H1 (cell line): ENCODE measurements at regions not wholly inside any gene's neighbourhood (a gene's known extent, or its start where the extent isn't known, plus 50 kb on each side); places are given as distances from the start of the nearest gene placed in this dataset.

ENCODE experiments used
- CTCF ChIA-PET: fragments of 300-600 bp; sonication (Branson Sonifier 250); formaldehyde crosslinking; loops from one replicate; lab custom pipeline; 2021; ENCODE audit not compliant: partially characterized antibody; lab: Charles Lee
- POLR2A ChIA-PET: fragments of 300-600 bp; sonication (Branson Sonifier 250); formaldehyde crosslinking; loops from one replicate; lab custom pipeline; 2021; ENCODE audit warnings: inconsistent platforms; ENCODE audit not compliant: partially characterized antibody; lab: Charles Lee
- DNase-seq, 2 experiments: peaks; one replicate each; pipeline versions ENCODE4 v3.0.0 to v3.0.0-alpha.2; 2010 to 2022; ENCODE audit warnings: low spot score in 2 of 2, low read depth in 1 of 2, mixed read lengths in 1 of 2
- FAIRE-seq: peaks from 2 replicates; lab custom pipeline; 2011; peaks lifted over from hg19 to GRCh38; lab: Jason Lieb, UNC
- H2AFZ ChIP-seq: 2 replicates; pipeline ENCODE4 v1.8.1; 2012; ENCODE audit warnings: low read length, inconsistent platforms
- H2AK5ac ChIP-seq: 2 replicates; pipeline ENCODE4 v1.6.1; 2013; ENCODE audit warnings: low read depth, low read length
- H2BK120ac ChIP-seq: replicated peaks from 2 replicates; pipeline ENCODE3; 2013; ENCODE audit warnings: low read depth, low read length, inconsistent platforms
- H2BK12ac ChIP-seq: 2 replicates; pipeline ENCODE4 v1.6.1; 2013; ENCODE audit warnings: low read depth, low read length
- H2BK15ac ChIP-seq: 2 replicates; pipeline ENCODE4 v1.6.1; 2013; ENCODE audit warnings: low read length
- H2BK20ac ChIP-seq: 2 replicates; pipeline ENCODE4 v1.6.1; 2013; ENCODE audit warnings: low read length
- H2BK5ac ChIP-seq: 2 replicates; pipeline ENCODE4 v1.6.1; 2013; ENCODE audit warnings: low read depth, low read length
- H3K14ac ChIP-seq: 2 replicates; pipeline ENCODE4 v1.6.1; 2013; ENCODE audit warnings: inconsistent platforms; ENCODE audit not compliant: insufficient read length
- H3K18ac ChIP-seq: 2 replicates; pipeline ENCODE4 v1.6.1; 2013; ENCODE audit warnings: low read length; ENCODE audit errors: extremely low read depth
- H3K23ac ChIP-seq: 2 replicates; pipeline ENCODE4 v1.6.1; 2013; ENCODE audit warnings: inconsistent platforms; ENCODE audit not compliant: insufficient read length
- H3K23me2 ChIP-seq: 2 replicates; pipeline ENCODE4 v1.6.1; 2013; ENCODE audit warnings: low read depth, low read length
- H3K27ac ChIP-seq: 2 replicates; pipeline ENCODE4 v1.6.1; 2011; ENCODE audit warnings: low read depth, low read length, inconsistent platforms
- H3K27me3 ChIP-seq, 4 experiments: replicated peaks in 1 of 4; 1 replicate in 1 of 4; 2 replicates in 3 of 4; pipeline versions ENCODE4 v1.6.1 to v1.8.1; 2011 to 2013; ENCODE audit warnings: low read length in 3 of 4, mild to moderate bottlenecking in 3 of 4, inconsistent platforms in 2 of 4, mixed read lengths in 2 of 4, moderate library complexity in 1 of 4; ENCODE audit not compliant: control insufficient read depth in 3 of 4, insufficient read depth in 3 of 4; ENCODE audit errors: extremely low read depth in 1 of 4
- H3K36me3 ChIP-seq, 4 experiments: 2 replicates each; pipeline versions ENCODE4 v1.6.1 to v1.8.1; 2011 to 2013; ENCODE audit warnings: mild to moderate bottlenecking in 4 of 4, low read length in 3 of 4, moderate library complexity in 2 of 4, control low read depth in 1 of 4, inconsistent platforms in 1 of 4; ENCODE audit not compliant: insufficient read depth in 4 of 4, control insufficient read depth in 2 of 4
- H3K4ac ChIP-seq: replicated peaks from 2 replicates; pipeline ENCODE3; 2013; ENCODE audit warnings: low read length, low read depth, mixed read lengths, inconsistent platforms; ENCODE audit not compliant: insufficient read length
- H3K4me1 ChIP-seq, 4 experiments: replicated peaks in 1 of 4; 1 replicate in 1 of 4; 2 replicates in 3 of 4; pipeline versions ENCODE4 v1.6.1 to v1.8.1; 2011 to 2013; ENCODE audit warnings: low read length in 3 of 4, inconsistent platforms in 2 of 4, mixed read lengths in 1 of 4; ENCODE audit not compliant: insufficient read depth in 4 of 4, control insufficient read depth in 3 of 4
- H3K4me2 ChIP-seq, 2 experiments: 2 replicates each; pipeline versions ENCODE4 v1.6.1 to v1.8.1; 2011 to 2013; ENCODE audit warnings: low read depth in 2 of 2, low read length in 2 of 2, control low read depth in 1 of 2, inconsistent platforms in 1 of 2, mild to moderate bottlenecking in 1 of 2; ENCODE audit not compliant: insufficient read depth in 1 of 2
- H3K4me3 ChIP-seq, 4 experiments: fragments of 200-600, 300-600 bp in 1 of 4; sonication (generic), shearing (Covaris generic), sonication (Bioruptor Twin) in 1 of 4; 2 replicates each; pipeline versions ENCODE4 v1.5.1 to v1.8.1; 2011 to 2016; ENCODE audit warnings: low read length in 4 of 4, low read depth in 3 of 4, control low read depth in 2 of 4, inconsistent platforms in 2 of 4, mild to moderate bottlenecking in 2 of 4, mixed read lengths in 1 of 4, moderate library complexity in 1 of 4; ENCODE audit not compliant: insufficient read depth in 2 of 4; ENCODE audit errors: extremely low read depth in 1 of 4
- H3K56ac ChIP-seq: replicated peaks from 2 replicates; pipeline ENCODE3; 2013; ENCODE audit warnings: low read depth, mild to moderate bottlenecking, mixed read lengths, low read length, inconsistent platforms; ENCODE audit not compliant: insufficient read length
- H3K79me1 ChIP-seq: 2 replicates; pipeline ENCODE4 v1.6.1; 2013; ENCODE audit warnings: low read depth, low read length, control low read depth
- H3K79me2 ChIP-seq, 2 experiments: 2 replicates each; pipeline versions ENCODE4 v1.6.1 to v1.8.1; 2012 to 2013; ENCODE audit warnings: low read length in 2 of 2, mild to moderate bottlenecking in 2 of 2, inconsistent platforms in 1 of 2; ENCODE audit not compliant: insufficient read depth in 2 of 2, control insufficient read depth in 1 of 2
- H3K9ac ChIP-seq, 4 experiments: replicated peaks in 1 of 4; 1 replicate in 1 of 4; 2 replicates in 3 of 4; pipeline versions ENCODE4 v1.6.1 to v1.8.1; 2011 to 2013; ENCODE audit warnings: low read depth in 3 of 4, low read length in 3 of 4, control low read depth in 2 of 4, mild to moderate bottlenecking in 2 of 4, moderate library complexity in 2 of 4, inconsistent platforms in 1 of 4; ENCODE audit errors: extremely low read depth in 1 of 4
- H3K9me3 ChIP-seq, 2 experiments: 2 replicates each; pipeline versions ENCODE4 v1.6.1 to v1.8.1; 2012 to 2013; ENCODE audit warnings: mild to moderate bottlenecking in 2 of 2, moderate library complexity in 2 of 2, control low read depth in 1 of 2, inconsistent platforms in 1 of 2, low read depth in 1 of 2, low read length in 1 of 2, mixed read lengths in 1 of 2; ENCODE audit not compliant: insufficient read depth in 2 of 2
- H4K20me1 ChIP-seq, 2 experiments: replicated peaks in 1 of 2; 2 replicates each; pipeline versions ENCODE3 to v1.8.1; 2011 to 2013; ENCODE audit warnings: inconsistent platforms in 2 of 2, low read length in 2 of 2, mild to moderate bottlenecking in 1 of 2; ENCODE audit not compliant: insufficient read depth in 2 of 2, control insufficient read depth in 1 of 2
- H4K5ac ChIP-seq: 2 replicates; pipeline ENCODE4 v1.6.1; 2013; ENCODE audit warnings: low read length, low read depth, mixed read lengths, inconsistent platforms; ENCODE audit not compliant: insufficient read length
- H4K8ac ChIP-seq: 2 replicates; pipeline ENCODE4 v1.8.0; 2013; ENCODE audit warnings: mild to moderate bottlenecking, moderate library complexity, low read length, inconsistent platforms; ENCODE audit not compliant: insufficient read depth; ENCODE audit errors: extremely low read depth
- H4K91ac ChIP-seq: replicated peaks from 2 replicates; pipeline ENCODE3; 2013; ENCODE audit warnings: low read length, mixed read lengths, inconsistent platforms; ENCODE audit not compliant: insufficient read length
- CREB1 ChIP-seq: IDR thresholded peaks from 2 replicates; pipeline ENCODE4 v1.6.1; 2012; ENCODE audit warnings: inconsistent platforms
- WGBS, 2 experiments: shearing (Covaris generic) in 1 of 2; methylation state at CpG; one replicate each; pipeline versions ENCODE4 v1.1.6 to v1.1.7; 2013 to 2015; ENCODE audit warnings: low lambda C conversion rate in 2 of 2, mixed read lengths in 2 of 2, inconsistent platforms in 1 of 2, low coverage in 1 of 2, missing lambda C conversion rate in 1 of 2; ENCODE audit not compliant: insufficient replicate concordance in 2 of 2, insufficient coverage in 1 of 2, insufficient read length in 1 of 2; ENCODE audit errors: extremely low coverage in 1 of 2, missing lambda C conversion rate in 1 of 2; 5-methylcytosine and 5-hydroxymethylcytosine counted together
- TF ChIP-seq, protein P1 (sequence below), 3 experiments: IDR thresholded peaks; 1 replicate in 2 of 3; 2 replicates in 1 of 3; pipeline versions ENCODE4 v1.5.1 to v1.6.1; 2011; ENCODE audit warnings: low read length in 3 of 3, mild to moderate bottlenecking in 3 of 3, inconsistent platforms in 2 of 3, low read depth in 1 of 3, moderate library complexity in 1 of 3; ENCODE audit not compliant: insufficient read depth in 1 of 3; ENCODE audit errors: control extremely low read depth in 1 of 3

DNA sequence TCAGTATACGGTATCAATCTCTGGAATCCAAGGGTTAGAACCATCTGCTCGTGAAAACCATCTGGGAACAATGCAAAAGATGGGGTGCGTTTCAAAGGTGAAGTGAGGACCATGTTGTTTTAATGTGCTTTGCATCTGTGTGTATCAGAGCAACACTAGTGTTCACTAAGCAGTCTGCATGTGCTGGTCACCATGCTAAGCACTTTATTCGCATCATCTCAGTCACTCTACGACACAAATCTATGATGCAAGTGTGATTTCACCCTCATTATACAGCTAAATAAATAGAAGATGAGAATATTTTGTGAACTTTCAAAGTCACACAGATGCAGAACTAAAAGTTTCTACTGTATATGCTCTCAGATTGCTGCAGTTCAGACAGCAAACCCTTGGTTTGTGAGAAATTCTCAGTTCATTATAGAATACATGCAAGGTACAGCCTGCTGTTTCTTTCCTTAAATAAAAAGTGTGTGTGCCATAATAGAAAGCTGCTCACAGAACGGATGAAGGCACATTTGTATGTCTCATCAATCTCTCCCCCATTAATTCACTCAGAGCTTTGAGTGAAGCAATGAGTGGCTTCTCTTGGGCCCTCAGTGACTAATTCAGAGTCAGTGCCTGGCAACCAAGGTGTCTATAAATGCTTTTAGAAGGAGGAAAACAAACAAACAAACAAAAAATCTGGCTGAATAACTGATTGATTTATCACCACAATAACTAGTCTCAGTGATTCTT, 652.8 kb upstream of the SOX11 start:
- no peak overlapping the region for H3K14ac ChIP-seq
- no peak overlapping the region for H3K27ac ChIP-seq
- H2BK120ac ChIP-seq, result no peak overlapping the region
- H3K9ac ChIP-seq, result no peak overlapping the region
- no peaks in the 10 kb centered on the region for H3K79me1 ChIP-seq
- H3K27me3 ChIP-seq, result no peaks in the 10 kb centered on the region
- no peak overlapping the region for H2BK20ac ChIP-seq
- H3K4me1 ChIP-seq, result no peaks in the 10 kb centered on the region
- no peaks in the 10 kb centered on the region; the same call in 1 of the 2 replicates for H3K23me2 ChIP-seq
- WGBS, 2 experiments, result 91% methylated on average over 6 of the region's 6 CpGs; no CpG with 5 or more reads in 1 of the 2 experiments
- no peak overlapping the region for H2AFZ ChIP-seq
- no peak overlapping the region for H4K8ac ChIP-seq
- no peak overlapping the region for H4K5ac ChIP-seq
- no peak overlapping the region for H2AK5ac ChIP-seq
- no peak overlapping the region for H3K4ac ChIP-seq
- H3K23ac ChIP-seq, result no peak overlapping the region
- no peaks in the 10 kb centered on the region for H4K20me1 ChIP-seq
- H3K4me3 ChIP-seq, result no peak overlapping the region
- no peaks in the 10 kb centered on the region for H3K36me3 ChIP-seq
- H3K79me2 ChIP-seq, result no peaks in the 10 kb centered on the region
- H3K9me3 ChIP-seq, result no peaks in the 10 kb centered on the region
- POLR2A ChIA-PET, result no interaction called here
- FAIRE-seq (no peak), DNase-seq (no peak)
- no peak overlapping the region for H3K56ac ChIP-seq
- no peak overlapping the region for H2BK15ac ChIP-seq
- H2BK5ac ChIP-seq, result no peak overlapping the region
- H3K18ac ChIP-seq, result no peak overlapping the region
- CTCF ChIA-PET, result interaction anchor here (0.7 kb wide), 1 partner anchor 192 kb away, joined by 3 read pairs; no protein-coding TSS in a partner anchor
- no peak overlapping the region for H3K4me2 ChIP-seq
- H2BK12ac ChIP-seq, result no peak overlapping the region
- no peak overlapping the region for H4K91ac ChIP-seq
- TF ChIP-seq, protein P1, sequence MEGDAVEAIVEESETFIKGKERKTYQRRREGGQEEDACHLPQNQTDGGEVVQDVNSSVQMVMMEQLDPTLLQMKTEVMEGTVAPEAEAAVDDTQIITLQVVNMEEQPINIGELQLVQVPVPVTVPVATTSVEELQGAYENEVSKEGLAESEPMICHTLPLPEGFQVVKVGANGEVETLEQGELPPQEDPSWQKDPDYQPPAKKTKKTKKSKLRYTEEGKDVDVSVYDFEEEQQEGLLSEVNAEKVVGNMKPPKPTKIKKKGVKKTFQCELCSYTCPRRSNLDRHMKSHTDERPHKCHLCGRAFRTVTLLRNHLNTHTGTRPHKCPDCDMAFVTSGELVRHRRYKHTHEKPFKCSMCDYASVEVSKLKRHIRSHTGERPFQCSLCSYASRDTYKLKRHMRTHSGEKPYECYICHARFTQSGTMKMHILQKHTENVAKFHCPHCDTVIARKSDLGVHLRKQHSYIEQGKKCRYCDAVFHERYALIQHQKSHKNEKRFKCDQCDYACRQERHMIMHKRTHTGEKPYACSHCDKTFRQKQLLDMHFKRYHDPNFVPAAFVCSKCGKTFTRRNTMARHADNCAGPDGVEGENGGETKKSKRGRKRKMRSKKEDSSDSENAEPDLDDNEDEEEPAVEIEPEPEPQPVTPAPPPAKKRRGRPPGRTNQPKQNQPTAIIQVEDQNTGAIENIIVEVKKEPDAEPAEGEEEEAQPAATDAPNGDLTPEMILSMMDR (IDR thresholded peaks at IDR 0.05; ENCODE audit: control extremely low read depth in 1 of 3, insufficient read depth in 1 of 3, low read depth in 1 of 3, low read length in 3 of 3), result no peak
- TF ChIP-seq CREB1, result no peak
